Activated T-cell treated with anti-CD3 and anti-CD28 coated beads for 4 hours (primary cell): ENCODE measurements at regions not wholly inside any gene's neighbourhood (a gene's known extent, or its start where the extent isn't known, plus 50 kb on each side); places are given as distances from the start of the nearest gene placed in this dataset.
"Not testable (repeated sequence)": the region's sequence is repeated elsewhere in the genome, so short reads cannot be mapped to it uniquely, and the experiment has no call there.

ENCODE experiments used
- DNase-seq: peaks from one replicate; pipeline ENCODE4 v3.0.0-alpha.2; 2020

DNA sequence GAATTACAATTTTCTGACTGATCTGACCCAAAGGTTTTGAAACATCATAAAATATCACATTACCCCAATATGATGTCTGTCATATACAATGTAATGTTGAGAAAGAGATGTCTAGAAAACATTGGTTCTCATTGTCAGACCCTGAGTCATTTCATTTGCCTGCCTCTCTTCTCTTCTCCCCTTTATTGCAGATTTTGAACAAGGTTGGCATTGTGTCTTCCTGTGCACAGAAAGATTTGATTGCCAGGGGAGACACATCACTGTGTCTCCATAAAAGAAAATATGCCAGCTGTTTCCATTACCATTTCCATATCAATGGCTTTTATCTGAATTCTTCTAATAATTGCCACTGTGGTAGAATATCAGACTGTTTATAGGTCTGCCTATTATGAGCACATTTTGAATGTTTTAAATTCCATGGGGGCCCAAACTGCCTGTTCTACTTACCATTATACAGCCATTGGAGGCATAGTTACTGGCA lies 65.6 kb downstream of the IFI44 start:
- DNase-seq: no peak

DNA sequence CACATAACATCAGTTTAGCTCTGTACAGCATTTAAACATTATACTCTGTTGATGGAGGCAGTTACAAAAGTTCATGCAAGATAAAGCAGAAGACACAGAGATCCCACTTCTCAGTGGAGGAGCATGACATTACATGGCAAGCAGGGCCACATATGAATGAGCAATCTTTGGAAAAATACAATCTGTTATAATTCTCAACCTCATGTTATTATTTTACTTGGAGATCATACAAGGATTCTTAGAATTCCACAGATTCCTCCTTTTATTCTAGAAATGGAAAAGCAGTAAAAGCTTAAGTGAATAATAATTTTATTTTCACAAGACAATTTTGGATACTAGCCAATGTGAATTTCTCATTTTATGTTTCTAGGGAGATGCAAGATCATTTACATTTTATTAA lies 66.6 kb downstream of the IFI44 start:
- no peak for DNase-seq

DNA sequence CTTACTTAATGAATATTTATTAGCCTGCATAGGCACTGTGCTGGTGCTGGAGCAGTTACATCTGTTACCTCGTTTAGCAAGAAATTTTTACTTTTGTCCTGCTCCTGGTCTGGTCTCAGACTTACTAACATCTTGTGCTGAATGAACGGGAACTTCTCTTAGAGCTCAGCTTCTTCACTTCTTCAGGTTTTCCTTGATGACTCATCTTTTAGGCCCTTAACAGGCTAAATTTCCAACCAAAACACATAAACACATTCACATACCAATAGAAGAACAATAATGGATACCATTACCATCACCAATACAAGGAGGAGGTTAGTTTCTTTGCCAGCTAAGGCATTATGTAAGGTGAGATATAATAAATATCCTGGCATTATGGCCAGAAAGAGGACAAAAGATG lies 68.9 kb downstream of the IFI44 start:
- no peak for DNase-seq

DNA sequence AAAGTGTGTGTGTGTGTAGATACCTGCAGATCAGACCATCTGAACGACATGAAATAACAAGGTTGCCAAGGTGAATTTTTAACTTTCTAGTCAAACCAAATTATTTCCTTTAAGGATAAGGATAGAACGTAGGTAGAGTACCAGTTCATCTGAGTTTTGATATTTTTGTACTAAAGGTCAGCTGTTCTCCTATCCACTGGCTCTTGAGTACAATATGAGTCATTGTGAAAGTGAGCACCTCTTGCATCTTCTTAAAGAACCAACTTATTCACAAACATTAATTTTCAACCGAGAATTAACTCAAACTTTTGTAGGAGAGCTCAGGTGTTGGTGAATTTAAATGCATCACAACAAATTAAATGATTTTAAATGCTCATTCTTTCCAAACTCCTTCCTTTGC lies 71.5 kb downstream of the IFI44 start:
- DNase-seq: no peak

DNA sequence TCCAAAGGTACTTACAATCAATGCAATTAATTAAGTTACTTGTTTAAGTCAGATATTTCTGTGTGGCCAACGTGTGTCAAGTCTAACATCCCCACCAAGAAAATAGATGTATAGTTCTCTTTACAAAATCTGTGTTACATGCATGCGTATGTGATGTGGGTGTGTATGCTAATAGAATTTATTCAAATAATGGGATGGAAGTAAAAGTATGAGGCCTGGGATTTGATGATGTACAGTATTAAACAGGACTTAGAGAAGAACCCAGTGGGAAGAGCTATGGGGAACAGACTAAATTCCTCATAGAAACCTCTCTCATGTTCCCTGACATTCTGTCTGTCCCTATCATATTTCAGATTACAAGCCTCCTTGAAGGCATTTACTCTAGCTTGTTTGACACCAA lies 72.5 kb downstream of the IFI44 start:
- no peak for DNase-seq

DNA sequence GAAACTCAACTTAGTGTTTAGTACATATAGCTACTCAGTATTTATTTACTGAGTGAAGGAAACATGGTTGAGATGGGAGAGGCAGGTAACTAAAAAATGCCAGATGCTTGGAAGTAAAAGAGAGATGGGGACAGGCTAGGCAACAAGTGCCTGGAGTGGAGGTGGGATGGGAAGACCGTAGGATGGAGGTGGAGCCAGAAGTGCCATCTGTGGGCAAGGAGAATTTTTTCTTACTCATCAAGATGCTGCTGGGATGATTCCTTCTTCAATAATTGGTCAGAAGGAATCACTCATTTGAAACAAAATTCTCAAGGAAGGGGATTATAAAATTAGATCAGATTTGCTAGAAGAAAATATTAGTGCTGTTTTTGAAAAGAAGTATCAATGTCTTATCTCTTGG lies 72.9 kb downstream of the IFI44 start:
- no peak for DNase-seq

DNA sequence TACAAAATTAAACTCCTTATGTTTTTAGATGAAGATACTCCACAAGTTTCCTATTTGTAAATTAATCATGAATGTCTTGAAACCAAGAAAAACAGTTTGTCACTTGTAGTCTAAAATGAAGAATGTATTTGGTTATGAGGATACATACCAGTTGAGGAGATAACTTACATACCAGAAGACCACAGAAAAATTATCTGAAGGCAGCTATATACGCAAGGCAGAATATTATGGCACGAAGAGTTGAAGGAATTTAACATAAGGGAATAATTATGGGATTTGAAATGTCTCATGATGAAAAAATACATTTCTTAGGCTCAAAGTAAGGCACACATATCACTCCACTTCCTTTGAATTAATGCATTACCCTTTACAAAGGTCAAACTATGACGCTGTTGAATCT lies 73.3 kb downstream of the IFI44 start:
- DNase-seq: no peak

DNA sequence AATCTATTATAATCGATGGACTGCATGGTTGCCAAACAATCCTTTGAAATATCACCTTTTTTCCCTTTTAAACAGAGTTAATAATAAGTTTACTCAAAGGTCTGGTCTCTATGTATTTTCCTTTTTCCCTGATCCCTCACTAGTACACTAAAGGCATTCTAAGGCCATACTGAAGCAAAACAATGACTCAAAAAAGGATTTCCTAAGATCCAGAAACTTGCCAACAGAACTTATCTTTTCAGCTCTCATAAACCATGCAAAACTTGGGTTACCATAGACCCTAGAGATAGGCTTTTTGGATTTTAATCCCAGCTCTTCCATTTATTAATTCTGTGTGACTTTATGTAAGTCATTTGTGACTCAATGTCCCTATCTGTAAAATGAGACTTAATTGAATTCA lies 77.1 kb downstream of the IFI44 start:
- DNase-seq: no peak

DNA sequence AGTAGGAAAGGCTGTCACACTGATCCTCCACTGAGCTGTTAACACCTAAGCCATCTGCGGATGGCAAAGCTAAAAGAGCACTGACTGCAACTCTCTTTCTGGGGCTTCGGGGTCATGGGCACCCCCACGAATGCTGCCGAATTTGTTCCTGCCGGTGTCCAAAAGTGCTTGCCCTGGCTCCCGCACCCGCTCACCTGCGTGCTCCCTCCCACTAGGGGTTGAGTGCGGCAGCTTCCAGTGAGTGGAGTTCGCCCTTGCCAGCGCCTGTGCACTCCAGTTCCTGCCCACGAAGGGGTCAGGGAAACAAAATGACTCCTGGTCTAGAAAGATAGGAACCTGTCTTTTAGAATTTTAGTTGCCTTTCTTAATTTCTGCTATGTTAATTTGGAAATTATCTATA lies 78.7 kb downstream of the IFI44 start:
- DNase-seq: no peak

DNA sequence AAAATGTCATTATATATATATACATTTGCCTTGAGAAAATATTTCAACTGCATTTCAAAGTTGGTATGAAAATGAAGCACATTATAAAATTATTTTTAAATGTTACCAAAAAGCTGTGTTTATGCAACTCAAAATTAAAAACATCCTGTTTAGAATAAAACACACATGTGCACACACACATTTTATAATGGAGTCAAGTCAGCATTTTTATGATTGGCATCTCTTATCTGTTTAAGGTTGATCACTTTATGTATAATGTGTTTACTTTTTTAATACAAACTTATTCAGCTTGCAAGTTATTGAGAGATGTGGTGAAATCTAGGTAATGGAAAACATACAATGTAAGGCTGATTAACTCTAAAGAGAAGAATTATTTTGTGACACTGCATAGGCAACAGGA lies 80.4 kb downstream of the IFI44 start:
- no peak for DNase-seq

DNA sequence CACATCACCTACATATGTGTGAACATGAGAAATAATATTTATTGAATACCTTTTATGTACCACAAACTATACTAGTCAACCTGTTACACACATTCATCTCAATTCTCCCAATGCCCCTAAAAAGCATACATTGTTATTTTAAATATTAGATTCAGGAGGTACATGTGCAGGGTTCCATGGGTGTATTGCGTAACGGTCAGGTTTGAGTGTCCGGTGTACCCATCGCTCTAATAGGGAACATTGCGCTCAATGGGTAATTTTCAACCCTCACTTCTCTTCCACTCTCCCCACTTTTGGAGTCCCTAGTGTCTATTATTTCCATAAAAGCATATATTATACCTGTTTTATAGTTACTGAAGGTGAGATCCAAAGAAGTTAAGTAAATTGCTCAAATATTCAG lies 82.0 kb downstream of the IFI44 start:
- DNase-seq: no peak

DNA sequence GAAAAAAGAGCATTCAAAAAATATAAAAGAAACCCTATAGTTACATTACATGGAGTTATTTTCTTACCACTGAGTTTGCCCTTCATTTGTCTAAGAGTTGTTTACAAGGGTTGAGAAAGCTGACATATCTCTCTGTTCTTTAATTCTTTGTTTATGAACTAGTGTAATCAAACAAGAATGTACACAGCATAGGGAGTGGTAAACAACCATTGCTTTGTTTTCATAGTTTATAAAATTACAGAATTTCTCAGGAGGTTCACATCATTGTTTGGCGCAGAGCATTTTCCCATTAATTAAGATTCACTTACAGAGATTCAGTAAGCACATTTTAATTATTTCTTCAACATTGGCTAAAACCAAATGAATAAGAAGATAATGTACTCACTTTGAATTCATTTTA lies 87.6 kb downstream of the IFI44 start:
- DNase-seq: no peak

DNA sequence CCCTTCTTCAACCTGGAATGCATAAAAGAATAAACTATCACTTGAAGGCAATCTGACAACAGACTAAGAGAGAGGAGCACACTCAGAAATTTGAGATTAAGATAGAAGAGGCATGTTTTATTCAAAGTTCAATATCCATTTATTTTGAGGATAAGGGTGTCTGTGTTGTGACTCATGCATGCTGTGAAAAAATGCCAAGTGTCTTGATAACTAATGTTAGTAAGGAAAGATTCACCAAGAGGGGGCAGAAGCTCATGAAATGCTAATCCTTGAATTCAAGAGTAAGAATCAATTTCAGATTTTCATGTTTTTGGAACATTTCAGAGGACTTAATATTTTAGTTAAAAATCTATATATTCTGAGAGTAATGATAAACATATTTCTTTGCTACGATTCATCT lies 94.0 kb downstream of the IFI44 start:
- no peak for DNase-seq

DNA sequence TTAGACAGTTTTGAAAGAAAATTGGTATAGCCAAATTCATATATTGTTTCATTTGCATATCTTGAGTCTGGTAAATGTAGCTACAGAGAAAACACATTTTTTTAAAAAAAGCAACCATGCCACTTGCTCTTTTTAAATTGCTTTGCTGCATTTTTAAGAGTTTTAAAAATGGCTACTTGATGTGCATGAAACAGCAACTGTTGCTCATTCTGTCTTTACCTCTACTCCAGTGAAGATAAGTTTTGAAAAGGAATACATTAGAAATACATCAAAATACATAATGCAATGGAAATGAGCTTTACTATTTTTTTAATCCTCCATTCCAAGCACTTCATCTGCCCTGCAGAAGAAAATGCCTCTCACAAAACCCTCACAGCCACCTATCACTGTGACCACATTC lies 95.5 kb downstream of the IFI44 start:
- no peak for DNase-seq

DNA sequence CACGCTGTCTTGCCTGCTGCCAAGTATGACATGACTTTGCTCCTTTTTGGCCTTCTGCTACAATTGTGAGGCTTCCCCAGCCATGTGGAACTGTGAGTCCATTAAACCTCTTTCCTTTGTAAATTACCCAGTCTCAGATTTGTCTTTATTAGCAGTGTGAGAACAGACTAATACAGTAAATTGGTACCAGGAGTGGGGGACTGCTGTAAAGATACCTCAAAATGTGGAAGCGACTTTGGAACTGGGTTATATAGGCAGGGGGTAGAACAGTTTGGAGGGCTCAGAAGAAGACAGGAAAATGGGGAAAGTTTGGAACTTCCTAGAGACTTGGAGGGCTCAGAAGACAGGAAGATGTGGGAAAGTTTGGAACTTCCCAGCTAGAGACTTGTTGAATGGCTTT lies 104.0 kb downstream of the IFI44 start:
- not testable (repeated sequence) for DNase-seq

DNA sequence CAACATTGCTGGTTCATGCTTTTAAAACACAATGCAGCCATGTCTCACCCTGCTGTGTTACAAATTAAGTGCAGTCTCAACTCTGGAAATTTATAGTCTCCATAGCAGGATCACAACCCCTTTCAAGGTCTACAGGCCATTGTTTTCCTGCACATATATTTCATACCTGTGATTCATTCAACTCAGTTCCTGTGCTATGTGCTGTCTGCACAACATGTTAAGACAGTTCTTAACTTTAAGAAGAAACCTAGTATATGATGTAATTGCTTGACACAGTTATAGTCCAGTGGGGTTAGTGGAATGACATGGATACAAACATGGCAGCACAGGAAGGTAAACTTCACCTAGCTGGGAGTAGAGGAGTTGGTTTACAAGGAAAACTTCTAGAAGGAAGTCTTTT lies 106.4 kb downstream of the IFI44 start:
- no peak for DNase-seq

DNA sequence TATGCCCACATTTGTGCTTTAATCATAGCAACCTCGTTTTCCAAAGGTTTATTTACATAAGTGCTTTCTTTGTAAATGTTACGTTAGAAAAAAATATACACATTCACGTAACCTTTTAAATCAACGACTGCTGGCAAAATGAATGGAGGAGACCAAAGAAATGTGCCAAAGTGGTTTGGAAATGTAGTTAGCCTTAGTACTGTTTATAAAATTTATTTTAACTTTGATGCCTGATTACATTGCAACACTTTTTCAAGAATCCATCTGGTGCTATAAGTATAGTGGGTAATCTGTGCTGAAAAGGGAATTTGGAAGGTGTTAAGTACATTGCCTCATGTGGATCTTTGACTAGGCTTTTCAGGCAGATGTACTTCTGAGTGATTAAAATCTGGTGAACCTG lies 108.9 kb downstream of the IFI44 start:
- DNase-seq: no peak

DNA sequence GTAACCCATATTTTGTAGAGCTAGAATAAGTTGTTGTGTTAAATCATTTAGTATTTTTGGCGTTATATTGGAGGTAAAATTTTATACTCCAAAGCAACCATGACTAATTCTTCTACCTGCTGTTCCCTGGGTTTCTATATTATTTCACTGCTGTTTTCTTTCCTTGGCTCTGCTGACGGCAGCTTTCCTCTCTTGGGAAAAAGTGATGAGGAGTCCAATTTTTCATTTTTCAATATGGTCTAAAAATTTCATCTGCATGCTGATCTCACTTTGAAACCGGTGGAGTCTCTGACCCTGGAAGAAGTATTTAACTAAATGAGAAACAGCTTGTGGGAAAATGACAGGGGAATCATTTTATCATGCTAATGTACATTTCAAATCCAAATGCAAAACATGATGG lies 110.2 kb downstream of the IFI44 start:
- no peak for DNase-seq

DNA sequence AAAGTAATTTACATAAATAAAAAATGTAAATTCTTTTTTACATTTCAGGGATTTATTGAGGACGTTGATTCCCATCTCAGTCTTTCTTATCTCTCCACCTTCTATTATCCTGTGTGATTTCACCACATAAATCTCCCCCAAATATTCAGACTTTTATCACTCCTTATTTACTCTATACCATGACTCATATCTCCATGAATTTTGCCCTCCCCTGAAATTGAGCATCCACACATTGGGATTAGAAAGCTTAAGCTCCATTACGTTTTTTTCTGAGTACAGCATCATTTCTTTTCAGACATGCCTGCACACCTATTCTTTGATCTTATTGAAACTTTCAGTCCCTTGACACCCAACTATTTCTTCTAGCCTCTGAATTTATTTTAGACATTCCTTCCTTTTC lies 111.2 kb downstream of the IFI44 start:
- no peak for DNase-seq

DNA sequence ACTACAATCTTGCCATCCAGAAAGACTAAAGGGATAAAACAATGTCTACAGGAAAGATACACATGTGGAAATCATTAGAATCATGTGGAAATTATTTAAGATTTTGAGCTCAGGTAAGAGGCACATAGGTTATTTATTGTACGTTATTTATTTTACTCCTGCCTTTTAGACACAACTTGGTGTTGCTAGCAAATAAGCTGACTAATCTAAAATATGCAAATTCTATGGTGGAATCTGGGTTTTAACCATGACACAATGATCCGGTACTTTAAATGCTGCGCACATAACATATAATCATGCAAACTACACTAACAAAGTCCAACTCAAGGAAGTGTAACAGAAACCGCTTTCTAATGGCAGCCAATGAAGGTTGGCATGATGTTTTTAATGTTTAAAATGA lies 112.5 kb downstream of the IFI44 start:
- DNase-seq: no peak

DNA sequence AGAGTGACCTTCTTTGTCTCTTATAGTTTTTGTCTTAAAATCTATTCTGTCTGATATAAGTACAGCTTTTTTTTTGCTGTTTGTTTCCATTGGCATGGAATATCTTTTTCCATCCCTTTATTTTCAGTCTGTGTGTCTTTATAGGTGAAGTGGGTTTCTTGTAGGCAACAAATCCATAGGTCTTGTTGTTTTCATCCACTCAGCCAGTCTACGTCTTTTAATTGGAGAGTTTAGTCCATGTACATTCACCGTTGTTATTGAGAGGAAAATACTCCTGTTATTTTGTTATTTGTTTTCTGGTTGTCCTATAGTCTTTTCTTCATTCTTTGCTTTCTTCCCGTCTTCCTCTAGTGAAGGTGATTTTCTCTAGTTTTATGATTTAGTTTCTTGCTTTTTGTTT lies 115.9 kb downstream of the IFI44 start:
- no peak for DNase-seq

DNA sequence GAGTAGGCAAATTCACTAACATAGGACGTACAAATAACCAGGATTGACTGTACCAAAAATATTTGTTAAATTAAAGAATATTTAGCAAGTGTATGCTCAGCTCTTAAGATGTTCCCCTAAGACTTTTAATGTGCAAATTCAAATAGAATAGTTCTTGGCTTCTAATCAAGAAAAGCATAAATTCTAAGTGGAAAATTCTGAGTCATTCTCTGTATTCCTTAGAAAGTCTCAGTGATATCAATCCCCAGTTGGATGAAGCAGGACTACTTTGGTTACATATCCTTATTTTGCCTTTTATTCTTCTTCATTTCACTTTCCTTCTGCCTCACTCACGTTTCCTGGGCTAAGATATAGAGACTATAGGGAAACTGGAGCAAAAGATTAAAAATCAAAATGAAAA lies 130.2 kb downstream of the IFI44 start:
- DNase-seq: no peak

DNA sequence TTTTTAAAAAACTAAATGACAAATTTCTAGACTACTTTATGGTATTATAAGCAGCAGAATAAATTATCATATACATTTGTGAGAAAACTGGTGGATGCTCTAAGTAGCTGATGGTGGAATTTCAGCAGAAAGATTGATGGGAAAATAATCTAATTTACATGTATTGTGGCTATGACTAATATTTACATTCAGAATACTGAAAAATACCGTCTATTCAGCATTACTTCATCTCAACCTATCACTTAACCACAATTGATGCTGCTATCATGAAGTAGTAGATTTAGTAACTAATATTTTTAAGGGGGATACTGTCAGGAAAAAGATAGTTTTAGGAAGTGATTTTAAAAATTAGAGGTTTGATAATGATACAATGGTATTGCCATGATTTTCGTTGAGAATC lies 137.9 kb downstream of the IFI44 start:
- DNase-seq: no peak

DNA sequence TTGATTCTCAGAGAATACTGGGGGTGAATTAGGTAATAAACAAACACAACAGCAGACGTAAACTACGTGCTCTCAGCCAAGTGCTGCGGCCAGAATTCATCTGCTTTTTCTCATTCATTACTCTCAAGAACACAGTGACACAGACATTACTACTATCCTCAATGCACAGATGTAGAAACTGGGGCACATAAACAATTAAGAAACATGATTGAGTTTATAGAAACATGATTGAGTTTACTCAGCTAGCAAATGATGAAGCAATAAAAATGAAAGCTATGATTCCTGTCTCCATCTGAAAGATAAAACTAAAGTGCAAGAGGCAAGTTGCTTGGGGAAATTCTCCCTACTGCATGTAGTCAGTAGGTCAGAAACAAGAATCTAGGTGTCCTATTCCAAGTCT lies 140.5 kb downstream of the IFI44 start:
- no peak for DNase-seq

DNA sequence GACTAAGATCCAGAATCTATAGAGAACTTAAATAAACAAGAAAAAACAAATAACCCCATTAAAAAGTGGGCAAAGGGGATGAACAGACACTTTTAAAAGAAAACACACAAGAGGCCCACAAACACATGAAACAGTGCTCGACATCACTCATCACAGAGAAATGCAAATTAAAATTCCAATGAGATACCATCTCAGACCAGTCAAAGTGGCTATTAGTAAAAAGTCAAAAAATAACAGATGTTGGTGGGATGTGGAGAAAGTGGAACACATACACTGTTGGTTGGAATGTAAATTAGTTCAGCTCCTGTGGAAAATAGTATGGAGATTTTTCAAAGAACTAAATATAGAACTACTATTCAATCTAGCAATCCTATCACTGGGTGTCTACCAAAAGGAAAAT lies 143.1 kb downstream of the IFI44 start:
- no peak for DNase-seq

DNA sequence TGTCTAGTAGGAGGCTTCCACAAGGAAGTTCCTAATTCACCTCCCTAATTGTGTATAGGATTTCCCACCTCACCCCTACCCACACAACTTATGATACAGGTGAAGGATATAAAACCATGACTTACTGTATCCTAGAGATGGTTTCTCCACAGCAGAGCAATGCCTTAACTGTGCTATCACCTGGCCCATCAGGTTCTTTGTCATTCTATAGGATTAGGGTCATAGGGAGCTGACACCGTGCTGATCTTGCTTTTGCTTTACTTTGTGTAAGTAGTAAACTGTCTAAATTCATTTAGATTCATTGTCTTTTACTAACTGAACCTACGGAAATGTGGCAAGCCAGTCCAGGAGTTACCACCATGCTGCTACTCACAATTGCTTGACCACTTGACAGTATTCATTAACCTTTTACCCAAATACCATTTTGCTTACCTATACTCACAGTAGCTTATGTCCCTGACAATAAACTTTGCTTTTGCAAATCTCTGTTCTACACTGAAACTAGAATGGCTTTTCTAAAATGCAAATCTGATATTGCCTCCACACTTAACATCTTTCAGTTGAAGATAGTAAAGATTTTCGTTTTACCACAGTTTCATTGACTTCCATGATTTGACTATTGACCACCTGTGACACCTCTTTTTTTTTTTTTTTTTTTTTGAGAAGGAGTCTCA lies 147.6 kb downstream of the IFI44 start:
- no peak for DNase-seq
